GM18858 (cell line): ENCODE measurements at regions not wholly inside any gene's neighbourhood (a gene's known extent, or its start where the extent isn't known, plus 50 kb on each side); places are given as distances from the start of the nearest gene placed in this dataset.
"Not testable (repeated sequence)": the region's sequence is repeated elsewhere in the genome, so short reads cannot be mapped to it uniquely, and the experiment has no call there.

ENCODE experiments used
- ATAC-seq: cut with Tn5 transposase; IDR thresholded peaks from one replicate; pipeline ENCODE4 v1.9.1; 2021; ENCODE audit not compliant: unreplicated experiment

GRCh38 chr14:30413184-30413583 lies 145.8 kb upstream of the G2E3 start:
- not testable (repeated sequence) for ATAC-seq

GRCh38 chr14:30417121-30417520 lies 141.8 kb upstream of the G2E3 start:
- ATAC-seq: no peak

- ATAC-seq: no peak
Measured at GRCh38 chr14:30417999-30418398, 141.0 kb upstream of the G2E3 start.

GRCh38 chr14:30419037-30419436 lies 139.9 kb upstream of the G2E3 start:
- ATAC-seq: no peak

- ATAC-seq: no peak
Measured at GRCh38 chr14:30420515-30420914, 138.4 kb upstream of the G2E3 start.

GRCh38 chr14:30426463-30426862 lies 132.5 kb upstream of the G2E3 start:
- ATAC-seq: no peak

GRCh38 chr14:30427401-30427800 lies 131.6 kb upstream of the G2E3 start:
- no peak for ATAC-seq

GRCh38 chr14:30427846-30428245 lies 131.1 kb upstream of the G2E3 start:
- ATAC-seq: no peak

- ATAC-seq: no peak
Measured at GRCh38 chr14:30431552-30431951, 127.4 kb upstream of the G2E3 start.

- ATAC-seq: no peak
Measured at GRCh38 chr14:30440961-30441360, 118.0 kb upstream of the G2E3 start.

GRCh38 chr14:30443368-30444007 lies 115.5 kb upstream of the G2E3 start:
- ATAC-seq: no peak

GRCh38 chr14:30444451-30444850 lies 114.5 kb upstream of the G2E3 start:
- no peak for ATAC-seq

- no peak for ATAC-seq
Measured at GRCh38 chr14:30445011-30445793, 113.8 kb upstream of the G2E3 start.

- no peak for ATAC-seq
Measured at GRCh38 chr14:30445852-30446251, 113.1 kb upstream of the G2E3 start.

GRCh38 chr14:30450631-30451545 lies 108.1 kb upstream of the G2E3 start:
- no peak for ATAC-seq

GRCh38 chr14:30456296-30456695 lies 102.7 kb upstream of the G2E3 start:
- no peak for ATAC-seq

GRCh38 chr14:30462358-30462757 lies 96.6 kb upstream of the G2E3 start:
- no peak for ATAC-seq

GRCh38 chr14:30464481-30464880 lies 94.5 kb upstream of the G2E3 start:
- ATAC-seq: no peak

- ATAC-seq: no peak
Measured at GRCh38 chr14:30468354-30468753, 90.6 kb upstream of the G2E3 start.

- ATAC-seq: no peak
Measured at GRCh38 chr14:30471980-30472379, 87.0 kb upstream of the G2E3 start.

- ATAC-seq: not testable (repeated sequence)
Measured at GRCh38 chr14:30473846-30474696, 84.9 kb upstream of the G2E3 start.
